SK-N-SH (cell line): ENCODE measurements at regions not wholly inside any gene's neighbourhood (a gene's known extent, or its start where the extent isn't known, plus 50 kb on each side); places are given as distances from the start of the nearest gene placed in this dataset.

Experiments
- CTCF ChIA-PET: fragments of 300-600, 350-600 bp; formaldehyde crosslinking; extraction: SDS; loops from one replicate; lab custom pipeline; 2021; lab: Yijun Ruan, JAX
- POLR2A ChIA-PET: fragments of 350-600 bp; sonication (Branson Sonifier 250); formaldehyde crosslinking; extraction: SDS; loops from one replicate; lab custom pipeline; 2020; ENCODE audit warnings: antibody characterized with exemption, inconsistent platforms; lab: Yijun Ruan, JAX
- DNase-seq: peaks from one replicate; pipeline ENCODE4 v3.0.0; 2012
- H2AFZ ChIP-seq: fragments of 200-600 bp; sonication (generic); 2 replicates; pipeline ENCODE4 v1.8.1; 2016; ENCODE audit warnings: antibody characterized with exemption, mild to moderate bottlenecking, low read depth
- H3F3A ChIP-seq: fragments of 200-600 bp; sonication (generic); replicated peaks from 2 replicates; pipeline ENCODE3; 2016; ENCODE audit warnings: antibody characterized with exemption, mild to moderate bottlenecking; ENCODE audit not compliant: insufficient read depth
- H3K27ac ChIP-seq, 2 experiments: fragments of 200-500 bp in 1 of 2; fragments of 200-600 bp in 1 of 2; sonication (Bioruptor generic) in 1 of 2; sonication (generic), shearing (Covaris generic) in 1 of 2; 2 replicates each; pipeline versions ENCODE4 v1.5.1 to v1.6.1; 2014 to 2016; ENCODE audit warnings: low read depth in 2 of 2, inconsistent platforms in 1 of 2, low read length in 1 of 2, mild to moderate bottlenecking in 1 of 2, mixed read lengths in 1 of 2
- H3K27me3 ChIP-seq: fragments of 200-600 bp; sonication (generic), shearing (Covaris generic); 2 replicates; pipeline ENCODE4 v1.6.1; 2016; ENCODE audit warnings: mixed run types; ENCODE audit not compliant: insufficient read depth
- H3K36me3 ChIP-seq, 2 experiments: fragments of 200-500 bp in 1 of 2; fragments of 200-600 bp in 1 of 2; sonication (Bioruptor generic) in 1 of 2; sonication (generic) in 1 of 2; replicated peaks in 1 of 2; 2 replicates each; pipeline versions ENCODE3 to v1.5.1; 2014 to 2016; ENCODE audit warnings: low read length in 1 of 2, mild to moderate bottlenecking in 1 of 2; ENCODE audit not compliant: insufficient read depth in 2 of 2, control insufficient read depth in 1 of 2
- H3K4me1 ChIP-seq, 2 experiments: fragments of 200-500 bp in 1 of 2; fragments of 200-600 bp in 1 of 2; sonication (Bioruptor generic) in 1 of 2; sonication (generic), shearing (Covaris generic) in 1 of 2; 2 replicates each; pipeline versions ENCODE4 v1.5.1 to v1.6.1; 2014 to 2016; ENCODE audit warnings: low read depth in 1 of 2, low read length in 1 of 2, mixed run types in 1 of 2; ENCODE audit not compliant: insufficient read depth in 2 of 2, control insufficient read depth in 1 of 2
- H3K4me2 ChIP-seq: fragments of 200-600 bp; sonication (generic), shearing (Covaris generic); 2 replicates; pipeline ENCODE4 v1.6.1; 2017; ENCODE audit warnings: mixed run types
- H3K4me3 ChIP-seq, 2 experiments: fragments of 200-500 bp in 1 of 2; fragments of 200-600 bp in 1 of 2; sonication (Bioruptor generic) in 1 of 2; sonication (generic), shearing (Covaris generic) in 1 of 2; 2 replicates each; pipeline versions ENCODE4 v1.5.1 to v1.8.1; 2014 to 2016; ENCODE audit warnings: low read depth in 2 of 2, inconsistent platforms in 1 of 2, low read length in 1 of 2, mild to moderate bottlenecking in 1 of 2, mixed read lengths in 1 of 2, moderate library complexity in 1 of 2
- H3K79me2 ChIP-seq: fragments of 200-600 bp; sonication (generic); 2 replicates; pipeline ENCODE4 v1.8.1; 2017; ENCODE audit warnings: mild to moderate bottlenecking; ENCODE audit not compliant: insufficient read depth
- H3K9ac ChIP-seq: fragments of 200-600 bp; sonication (generic); 2 replicates; pipeline ENCODE4 v1.6.1; 2017; ENCODE audit warnings: mixed run types
- H3K9me2 ChIP-seq: fragments of 200-600 bp; sonication (generic); 2 replicates; pipeline ENCODE4 v1.6.1; 2017; ENCODE audit warnings: mixed run types
- H3K9me3 ChIP-seq: fragments of 200-600 bp; sonication (generic); 2 replicates; pipeline ENCODE4 v1.6.1; 2017; ENCODE audit warnings: mixed run types, mild to moderate bottlenecking, moderate library complexity
- H4K20me1 ChIP-seq: fragments of 200-600 bp; sonication (generic); 2 replicates; pipeline ENCODE4 v1.6.1; 2017; ENCODE audit warnings: mild to moderate bottlenecking, mixed run types; ENCODE audit not compliant: insufficient read depth
- CHD2 ChIP-seq: fragments of 150-350 bp; IDR thresholded peaks from 2 replicates; pipeline ENCODE4 v1.6.1; 2018; ENCODE audit warnings: low read length; ENCODE audit not compliant: partially characterized antibody
- CTCF ChIP-seq: fragments of 200-600 bp; sonication (generic); IDR thresholded peaks from 2 replicates; pipeline ENCODE4 v1.6.1; 2017; ENCODE audit warnings: antibody characterized with exemption, mild to moderate bottlenecking, moderate library complexity
- FOXM1 ChIP-seq: IDR thresholded peaks from 2 replicates; pipeline ENCODE4 v1.4.0; 2012; ENCODE audit warnings: low read depth, mild to moderate bottlenecking
- MEF2A ChIP-seq: IDR thresholded peaks from 2 replicates; pipeline ENCODE4 v1.4.0; 2012; ENCODE audit warnings: low read depth, borderline replicate concordance
- NRF1 ChIP-seq: IDR thresholded peaks from 2 replicates; pipeline ENCODE4 v1.6.1; 2012; ENCODE audit warnings: low read depth, mild to moderate bottlenecking, low read length
- POLR2AphosphoS5 ChIP-seq: IDR thresholded peaks from 2 replicates; pipeline ENCODE4 v1.6.1; 2012; ENCODE audit warnings: low read depth, low read length
- RAD21 ChIP-seq: IDR thresholded peaks from 2 replicates; pipeline ENCODE4 v1.6.1; 2012; ENCODE audit warnings: mild to moderate bottlenecking, low read length
- REST ChIP-seq: IDR thresholded peaks from 2 replicates; pipeline ENCODE4 v1.6.1; 2012; ENCODE audit warnings: mild to moderate bottlenecking, low read depth, low read length, moderate library complexity
- RXRA ChIP-seq: IDR thresholded peaks from 2 replicates; pipeline ENCODE4 v1.4.0; 2012; ENCODE audit warnings: low read depth, mild to moderate bottlenecking, borderline replicate concordance
- SIN3A ChIP-seq: IDR thresholded peaks from 2 replicates; pipeline ENCODE4 v1.6.1; 2012; ENCODE audit warnings: low read depth, mild to moderate bottlenecking, low read length, moderate library complexity, borderline replicate concordance
- SMC3 ChIP-seq: IDR thresholded peaks from 2 replicates; pipeline ENCODE4 v1.6.1; 2012; ENCODE audit warnings: low read depth, low read length, improper control_type of control experiment
- TCF12 ChIP-seq: IDR thresholded peaks from 2 replicates; pipeline ENCODE4 v1.4.0; 2012
- TEAD4 ChIP-seq: IDR thresholded peaks from 2 replicates; pipeline ENCODE4 v1.4.0; 2012; ENCODE audit warnings: mild to moderate bottlenecking, borderline replicate concordance; ENCODE audit not compliant: insufficient read depth
- USF1 ChIP-seq: IDR thresholded peaks from 2 replicates; pipeline ENCODE4 v1.4.0; 2012; ENCODE audit warnings: low read depth, borderline replicate concordance
- YY1 ChIP-seq: IDR thresholded peaks from 2 replicates; pipeline ENCODE4 v1.4.0; 2012; ENCODE audit warnings: low read depth, mild to moderate bottlenecking
- ZBTB33 ChIP-seq: IDR thresholded peaks from 2 replicates; pipeline ENCODE4 v1.4.0; 2012; ENCODE audit warnings: low read depth, borderline replicate concordance
- WGBS: methylation state at CpG from one replicate; pipeline ENCODE4 v1.1.6; 2017; ENCODE audit warnings: low lambda C conversion rate; 5-methylcytosine and 5-hydroxymethylcytosine counted together

- 76% methylated on average over 4 of the region's 4 CpGs for WGBS
- Histone ChIP-seq H3K27ac (no peak overlapping the region), H3K4me1 (0 out of 4 replicates have a peak, but pooled peaks cover 0 to 3% of the 10 kb centered on the region in 2 experiments), H3K79me2 (no peaks in the 10 kb centered on the region), H3K9me3 (no peaks in the 10 kb centered on the region), H4K20me1 (no peaks in the 10 kb centered on the region), H3K4me2 (no peak overlapping the region), H2AFZ (no peak overlapping the region), H3K27me3 (no peaks in the 10 kb centered on the region), H3K36me3 (no peaks in the 10 kb centered on the region), H3K9ac (no peak overlapping the region)
- CTCF ChIA-PET: no interaction called here
- no peak for DNase-seq
- no peak for TF ChIP-seq USF1
- no peak for TF ChIP-seq CTCF
- no peak for TF ChIP-seq SIN3A
- TF ChIP-seq CHD2: no peak
- no peak for TF ChIP-seq POLR2AphosphoS5
- no peak for TF ChIP-seq TCF12
- TF ChIP-seq MEF2A: no peak
- no peak for TF ChIP-seq FOXM1
- TF ChIP-seq SMC3: no peak
- no peak for TF ChIP-seq NRF1
- no peak for TF ChIP-seq REST
- no peak for TF ChIP-seq RAD21
- no peak for TF ChIP-seq TEAD4
- TF ChIP-seq YY1: no peak
- TF ChIP-seq RXRA: no peak
- TF ChIP-seq ZBTB33: no peak
- TF ChIP-seq, all 33 proteins: peak for 0
- POLR2A ChIA-PET: no interaction called here
- no peak overlapping the region for H3K4me3 ChIP-seq
- no peaks in the 10 kb centered on the region; the same call in 1 of the 2 replicates for H3K9me2 ChIP-seq
- H3F3A ChIP-seq: no peaks in the 10 kb centered on the region
Observed at GRCh38 chr6:139701695-139702094, 327.2 kb upstream of the CITED2 start.
